Fibroblast of lung (primary cell): ENCODE measurements at regions not wholly inside any gene's neighbourhood (a gene's known extent, or its start where the extent isn't known, plus 50 kb on each side); places are given as distances from the start of the nearest gene placed in this dataset.

Experiments used
- EZH2 ChIP-seq: IDR thresholded peaks from 2 replicates; pipeline ENCODE4 v1.5.1; 2012; ENCODE audit warnings: low read length, control low read depth, mild to moderate bottlenecking; ENCODE audit errors: missing control alignments
- TF ChIP-seq, protein P1 (sequence below), 2 donors: IDR thresholded peaks in 1 of 2; conservative IDR thresholded peaks in 1 of 2; 1 replicate in 1 of 2; 2 replicates in 1 of 2; pipeline ENCODE4 v1.5.1; 2011 to 2012; ENCODE audit warnings: low read length in 2 of 2, control low read depth in 1 of 2, inconsistent platforms in 1 of 2, low read depth in 1 of 2, mild to moderate bottlenecking in 1 of 2

GRCh38 chr2:66364495-66365333, 70.2 kb upstream of the MEIS1 start:
- TF ChIP-seq, protein P1, sequence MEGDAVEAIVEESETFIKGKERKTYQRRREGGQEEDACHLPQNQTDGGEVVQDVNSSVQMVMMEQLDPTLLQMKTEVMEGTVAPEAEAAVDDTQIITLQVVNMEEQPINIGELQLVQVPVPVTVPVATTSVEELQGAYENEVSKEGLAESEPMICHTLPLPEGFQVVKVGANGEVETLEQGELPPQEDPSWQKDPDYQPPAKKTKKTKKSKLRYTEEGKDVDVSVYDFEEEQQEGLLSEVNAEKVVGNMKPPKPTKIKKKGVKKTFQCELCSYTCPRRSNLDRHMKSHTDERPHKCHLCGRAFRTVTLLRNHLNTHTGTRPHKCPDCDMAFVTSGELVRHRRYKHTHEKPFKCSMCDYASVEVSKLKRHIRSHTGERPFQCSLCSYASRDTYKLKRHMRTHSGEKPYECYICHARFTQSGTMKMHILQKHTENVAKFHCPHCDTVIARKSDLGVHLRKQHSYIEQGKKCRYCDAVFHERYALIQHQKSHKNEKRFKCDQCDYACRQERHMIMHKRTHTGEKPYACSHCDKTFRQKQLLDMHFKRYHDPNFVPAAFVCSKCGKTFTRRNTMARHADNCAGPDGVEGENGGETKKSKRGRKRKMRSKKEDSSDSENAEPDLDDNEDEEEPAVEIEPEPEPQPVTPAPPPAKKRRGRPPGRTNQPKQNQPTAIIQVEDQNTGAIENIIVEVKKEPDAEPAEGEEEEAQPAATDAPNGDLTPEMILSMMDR (conservative IDR thresholded peaks at IDR 0.05 in 1 of 2, IDR thresholded peaks at IDR 0.05 in 1 of 2; ENCODE audit: low read depth in 1 of 2, low read length in 2 of 2) = no peak
- no peak for TF ChIP-seq EZH2
